B cell (primary cell): ENCODE measurements at regions not wholly inside any gene's neighbourhood (a gene's known extent, or its start where the extent isn't known, plus 50 kb on each side); places are given as distances from the start of the nearest gene placed in this dataset.

Source experiments
- ATAC-seq: fragments of 200-7000 bp; cut with Tn5 transposase; one replicate; pipeline ENCODE4 v1.10.0; 2021; ENCODE audit warnings: low read depth, mild to moderate bottlenecking, moderate number of reproducible peaks, moderate library complexity
- CTCF ChIA-PET: fragments of 350-600 bp; sonication (Branson Sonifier 250); formaldehyde crosslinking; loops from one replicate; lab custom pipeline; 2021; ENCODE audit warnings: antibody characterized with exemption, inconsistent platforms; lab: Charles Lee
- POLR2A ChIA-PET: fragments of 350-600 bp; sonication (Branson Sonifier 250); formaldehyde crosslinking; loops from one replicate; lab custom pipeline; 2021; ENCODE audit warnings: antibody characterized with exemption; lab: Charles Lee
- DNase-seq: peaks from one replicate; pipeline ENCODE4 v3.0.0; 2013
- H2AFZ ChIP-seq: 2 replicates; pipeline ENCODE4 v1.6.1; 2012; ENCODE audit warnings: mild to moderate bottlenecking, low read depth, low read length; ENCODE audit not compliant: insufficient read depth, poor library complexity, severe bottlenecking
- H3K27ac ChIP-seq, 2 donors: 1 replicate in 1 of 2; 2 replicates in 1 of 2; pipeline ENCODE4 v1.5.1; 2012 to 2013; ENCODE audit warnings: low read length in 2 of 2, mild to moderate bottlenecking in 2 of 2, moderate library complexity in 1 of 2
- H3K27me3 ChIP-seq, 4 experiments: fragments of 200-600 bp in 1 of 4; sonication (generic) in 1 of 4; replicated peaks in 1 of 4; 1 replicate in 2 of 4; 2 replicates in 2 of 4; pipeline versions ENCODE4 v1.6.1 to v1.7.0; 2013 to 2016; ENCODE audit warnings: low read length in 3 of 4, mild to moderate bottlenecking in 2 of 4, mixed read lengths in 1 of 4, moderate library complexity in 1 of 4; ENCODE audit not compliant: insufficient read depth in 4 of 4, control insufficient read depth in 3 of 4; ENCODE audit errors: control extremely low read depth in 1 of 4
- H3K36me3 ChIP-seq, 2 experiments: replicated peaks in 1 of 2; 1 replicate in 1 of 2; 2 replicates in 1 of 2; pipeline versions ENCODE4 v1.6.1 to v1.7.1; 2013; ENCODE audit warnings: low read length in 1 of 2; ENCODE audit not compliant: insufficient read depth in 2 of 2, control insufficient read depth in 1 of 2; ENCODE audit errors: control extremely low read depth in 1 of 2, extremely low read depth in 1 of 2
- H3K4me1 ChIP-seq, 2 donors: fragments of 200-600 bp in 1 of 2; sonication (generic) in 1 of 2; 1 replicate in 1 of 2; 2 replicates in 1 of 2; pipeline versions ENCODE4 v1.5.1 to v1.6.1; 2013 to 2017; ENCODE audit warnings: low read length in 2 of 2; ENCODE audit not compliant: control insufficient read depth in 2 of 2, insufficient read depth in 2 of 2
- H3K4me2 ChIP-seq: replicated peaks from 2 replicates; pipeline ENCODE3; 2012; ENCODE audit warnings: mild to moderate bottlenecking, low read depth, low read length; ENCODE audit not compliant: poor library complexity, severe bottlenecking
- H3K4me3 ChIP-seq, 5 experiments: fragments of 200-600 bp in 1 of 5; sonication (generic) in 1 of 5; 1 replicate in 3 of 5; 2 replicates in 2 of 5; pipeline versions ENCODE4 v1.5.1 to v1.7.0; 2011 to 2016; ENCODE audit warnings: low read length in 4 of 5, mild to moderate bottlenecking in 4 of 5, low read depth in 2 of 5, control low read depth in 1 of 5, moderate library complexity in 1 of 5; ENCODE audit not compliant: insufficient read depth in 1 of 5; ENCODE audit errors: control extremely low read depth in 1 of 5, extremely low read depth in 1 of 5
- H3K79me2 ChIP-seq: fragments of 200-600 bp; sonication (generic); one replicate; pipeline ENCODE4 v1.6.0; 2016; ENCODE audit warnings: low read length; ENCODE audit not compliant: control insufficient read depth, insufficient read depth
- H3K9ac ChIP-seq: fragments of 200-600 bp; sonication (generic); 2 replicates; pipeline ENCODE4 v1.6.1; 2017; ENCODE audit warnings: mild to moderate bottlenecking, low read length, moderate library complexity
- H3K9me3 ChIP-seq, 3 donors: one replicate each; pipeline versions ENCODE4 v1.6.1 to v1.7.1; 2013; ENCODE audit warnings: low read length in 2 of 3; ENCODE audit not compliant: control insufficient read depth in 2 of 3, insufficient read depth in 1 of 3; ENCODE audit errors: control extremely low read depth in 1 of 3
- H4K20me1 ChIP-seq: 2 replicates; pipeline ENCODE4 v1.6.0; 2012; ENCODE audit warnings: mild to moderate bottlenecking, low read length; ENCODE audit not compliant: insufficient read depth, control insufficient read depth, poor library complexity, severe bottlenecking
- H3K27ac Mint-ChIP-seq: one replicate; pipeline ENCODE4 v1.8.0; 2021; ENCODE audit warnings: mixed read lengths
- H3K27me3 Mint-ChIP-seq: one replicate; pipeline ENCODE4 v1.8.0; 2021; ENCODE audit warnings: mixed read lengths
- H3K4me1 Mint-ChIP-seq: one replicate; pipeline ENCODE4 v1.8.0; 2021; ENCODE audit warnings: mixed read lengths
- H3K4me3 Mint-ChIP-seq: one replicate; pipeline ENCODE4 v1.8.0; 2021; ENCODE audit warnings: mixed read lengths
- H3K9me3 Mint-ChIP-seq: one replicate; pipeline ENCODE4 v1.8.0; 2022; ENCODE audit warnings: mixed read lengths; ENCODE audit not compliant: insufficient read depth
- CTCF ChIP-seq: fragments of 200-600 bp; IDR thresholded peaks from one replicate; pipeline ENCODE4 v1.8.0; 2022; ENCODE audit warnings: antibody characterized with exemption, mild to moderate bottlenecking
- EZH2 ChIP-seq: IDR thresholded peaks from 2 replicates; pipeline ENCODE4 v1.6.1; 2012; ENCODE audit warnings: borderline replicate concordance, low read depth, mild to moderate bottlenecking, moderate library complexity, low read length; ENCODE audit not compliant: insufficient read depth, poor library complexity, severe bottlenecking
- WGBS: methylation state at CpG from one replicate; pipeline ENCODE4 v1.1.5; 2013; ENCODE audit warnings: missing lambda C conversion rate; ENCODE audit not compliant: insufficient coverage; 5-methylcytosine and 5-hydroxymethylcytosine counted together
- intact Hi-C: fragments of 100-400 bp; cut with micrococcal nuclease; formaldehyde crosslinking; loops from one replicate; pipeline ENCODE4 v1.10.0; 2022

- DNase-seq, result no peak
- Histone ChIP-seq H2AFZ (no peak overlapping the region), H4K20me1 (no peaks in the 10 kb centered on the region), H3K27me3 (peaks cover 0 to 7% (median 1%) of the 10 kb centered on the region in 4 experiments), H3K79me2 (no peaks in the 10 kb centered on the region), H3K36me3 (no peaks in the 10 kb centered on the region), H3K4me3 (no peak overlapping the region), H3K27ac (no peak overlapping the region), H3K9ac (no peak overlapping the region), H3K9me3 (peaks cover 0 to 8% (median 0%) of the 10 kb centered on the region in 3 donors), H3K4me2 (peak overlapping the region; percentile 43), H3K4me1 (peaks cover 3 to 6% of the 10 kb centered on the region in 2 donors)
- ChIA-PET CTCF (no interaction called here), POLR2A (no interaction called here)
- no peak overlapping the region for H3K4me3 Mint-ChIP-seq
- H3K27ac Mint-ChIP-seq, result no peak overlapping the region
- H3K9me3 Mint-ChIP-seq, result no peaks in the 10 kb centered on the region
- WGBS, result 96% methylated on average over 5 of the region's 10 CpGs
- peaks cover 12% of the 10 kb centered on the region for H3K4me1 Mint-ChIP-seq
- peaks cover 46% of the 10 kb centered on the region for H3K27me3 Mint-ChIP-seq
- ATAC-seq, result no peak
- TF ChIP-seq CTCF (no peak), EZH2 (no peak)
- intact Hi-C loops, result no loop called here
These were observed 154.3 kb downstream of the ANKRD60 start for GRCh38 chr20:58073945-58074856.
